GM18526 (cell line): ENCODE measurements at regions not wholly inside any gene's neighbourhood (a gene's known extent, or its start where the extent isn't known, plus 50 kb on each side); places are given as distances from the start of the nearest gene placed in this dataset.

Source experiments
- POLR2A ChIP-seq: IDR thresholded peaks from 3 replicates; pipeline ENCODE4 v1.6.1; 2011; ENCODE audit not compliant: insufficient read length; ENCODE audit errors: extremely low read depth

DNA sequence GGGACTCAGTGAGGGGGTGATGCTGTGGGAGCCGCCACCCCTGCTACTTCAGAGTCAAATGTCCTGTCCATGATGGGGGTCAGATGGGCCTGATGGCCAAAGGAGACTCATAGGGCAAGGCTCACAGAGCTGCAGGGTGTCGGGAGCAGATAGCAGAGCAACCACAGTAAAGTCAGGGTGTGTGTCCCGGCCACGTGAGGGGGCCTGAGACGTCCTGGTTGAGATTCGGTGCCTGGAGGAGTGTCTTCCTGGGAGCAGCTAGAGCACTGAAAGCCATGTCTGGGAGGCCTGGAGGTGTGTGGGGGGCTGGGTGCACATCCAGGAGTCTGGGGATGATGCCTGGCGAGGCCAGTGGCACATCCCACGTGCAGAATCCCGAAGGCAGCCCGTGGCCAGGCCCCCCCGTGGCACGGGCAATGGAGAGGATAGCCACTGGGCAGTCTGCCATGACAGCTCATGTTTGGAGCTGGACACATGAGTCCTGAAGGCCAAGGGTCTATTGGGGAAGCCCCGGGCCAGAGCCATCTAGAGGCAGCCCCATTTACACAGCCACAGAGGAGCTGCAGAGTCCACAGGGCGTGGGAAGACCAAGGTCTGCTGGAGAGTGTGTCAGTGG, 308.0 kb upstream of the SFSWAP start:
- no peak for TF ChIP-seq POLR2A

DNA sequence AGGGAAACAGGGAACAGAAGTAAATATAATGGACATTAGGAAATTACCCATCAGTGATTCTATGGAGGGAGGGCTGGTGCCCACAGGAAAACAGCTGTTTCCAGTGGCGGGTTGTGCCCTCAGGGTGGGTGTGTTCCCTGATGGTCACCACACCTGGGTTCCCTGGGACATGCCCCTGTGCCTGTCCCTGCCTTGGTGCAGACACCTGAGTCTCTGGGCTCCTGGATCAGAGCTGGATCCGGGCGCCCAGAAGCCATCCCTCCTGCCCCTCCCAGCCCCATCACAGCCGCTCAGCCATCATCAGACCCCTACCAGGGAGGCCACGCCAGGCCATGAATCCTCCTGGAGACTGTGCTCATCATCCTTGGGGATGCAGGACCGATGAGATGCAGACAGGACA, 307.2 kb upstream of the SFSWAP start:
- TF ChIP-seq POLR2A: no peak

DNA sequence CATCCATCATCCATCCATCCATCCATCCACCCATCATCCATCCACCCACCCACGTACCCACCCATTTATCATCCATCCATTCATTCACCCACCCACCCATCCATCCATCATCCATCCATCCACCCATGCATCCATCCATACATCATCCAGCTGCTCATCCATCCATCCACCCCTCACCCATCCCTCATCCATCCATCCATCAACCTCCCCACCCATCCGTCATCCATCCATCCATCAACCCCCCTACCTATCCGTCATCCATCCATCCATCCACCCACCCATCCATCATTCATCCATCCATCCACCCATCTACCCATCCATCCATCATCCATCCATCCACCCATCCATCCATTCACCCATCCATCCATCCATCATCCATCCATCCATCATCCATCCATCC, 306.2 kb upstream of the SFSWAP start:
- no peak for TF ChIP-seq POLR2A

DNA sequence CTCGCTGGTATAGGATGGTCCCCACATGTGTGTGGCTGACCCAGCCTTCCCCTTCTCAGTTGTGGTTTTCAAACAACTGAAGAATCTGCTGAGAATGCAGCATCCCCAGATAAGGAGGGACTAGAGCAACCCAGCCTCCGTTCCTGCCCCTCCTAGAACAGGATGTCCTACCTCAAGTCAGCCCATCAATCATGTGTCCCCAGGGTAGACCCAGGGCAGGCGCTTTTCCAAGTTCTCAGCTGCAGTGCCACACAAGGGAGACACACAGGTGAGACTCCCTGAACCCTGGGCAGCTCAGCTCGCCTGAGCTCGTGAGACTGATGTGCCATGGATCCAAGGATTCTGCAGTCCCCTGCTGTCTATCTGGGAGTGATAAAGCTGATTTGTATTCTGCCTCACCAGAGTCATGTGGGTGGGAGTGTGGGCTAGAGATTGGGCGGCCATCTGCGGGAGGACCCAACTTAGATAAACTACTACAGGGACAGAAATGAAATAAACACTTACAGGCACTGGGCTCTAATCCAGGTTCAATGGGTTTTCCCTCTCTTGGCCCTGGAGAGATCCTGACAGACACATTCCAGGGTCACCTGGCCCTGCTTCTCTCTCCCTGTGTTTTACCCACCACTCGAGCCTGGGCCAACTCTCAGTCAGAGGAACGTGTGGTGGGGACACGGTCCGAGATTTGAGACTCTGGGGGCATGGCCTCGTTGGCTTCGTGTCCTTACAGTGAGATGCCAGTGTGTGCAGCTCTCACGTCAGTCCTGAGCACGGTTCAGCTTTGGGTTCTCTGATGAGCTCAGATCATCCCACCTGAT, 303.5 kb upstream of the SFSWAP start:
- no peak for TF ChIP-seq POLR2A

DNA sequence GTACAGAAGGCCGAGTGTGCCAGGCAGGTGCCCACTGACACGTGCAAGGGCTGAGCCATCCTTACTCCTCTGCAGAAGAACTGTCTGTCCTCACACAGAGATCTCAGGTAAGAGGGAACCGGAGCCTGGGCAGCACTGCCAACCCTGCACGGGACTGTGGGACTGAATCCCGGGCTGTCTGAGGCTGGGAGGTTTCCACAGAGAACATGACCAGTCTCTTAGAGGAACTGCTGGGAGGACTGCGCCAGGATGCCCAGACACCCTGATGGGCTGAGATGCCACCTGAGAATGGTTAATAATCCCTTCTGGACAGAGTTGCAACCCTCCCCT, 302.9 kb upstream of the SFSWAP start:
- no peak for TF ChIP-seq POLR2A

DNA sequence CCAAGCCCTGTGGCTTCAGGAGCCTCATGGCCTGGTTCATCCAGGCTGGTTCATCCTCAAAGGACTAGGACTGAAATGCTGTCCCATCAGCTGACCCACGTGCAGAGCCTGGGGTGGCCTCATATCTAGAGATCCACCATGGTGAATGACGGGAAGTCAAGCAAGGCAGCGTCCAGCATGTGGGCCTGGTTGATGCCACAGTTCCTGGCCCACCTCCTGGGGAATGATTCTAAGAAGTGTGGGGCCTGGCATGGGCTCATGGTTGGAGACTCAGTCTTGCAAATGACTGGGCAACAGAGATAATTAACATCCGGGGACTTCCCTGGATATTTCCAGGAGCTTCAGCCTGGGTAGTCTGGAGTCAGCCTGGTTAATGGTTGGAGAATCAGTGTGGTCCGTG, 302.4 kb upstream of the SFSWAP start:
- TF ChIP-seq POLR2A: no peak

DNA sequence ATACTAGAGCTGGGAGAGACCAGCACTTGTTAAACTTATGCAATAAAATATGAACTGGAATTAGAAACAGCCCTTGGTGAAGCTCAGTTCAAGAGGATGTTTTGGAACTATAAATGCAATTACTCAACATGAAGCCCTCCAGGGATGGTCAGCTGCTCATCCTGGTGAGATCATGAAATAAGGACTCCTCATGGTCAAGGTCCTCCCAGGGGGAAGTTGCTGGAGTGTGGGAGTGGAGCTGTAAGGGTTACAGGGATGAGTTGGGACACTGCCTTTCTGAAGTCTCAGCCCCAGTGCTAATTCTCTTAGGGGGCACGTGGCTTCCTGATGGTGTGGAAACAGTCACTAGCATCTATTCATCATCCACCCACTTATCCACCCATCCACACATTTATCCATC, 301.7 kb upstream of the SFSWAP start:
- TF ChIP-seq POLR2A: no peak

DNA sequence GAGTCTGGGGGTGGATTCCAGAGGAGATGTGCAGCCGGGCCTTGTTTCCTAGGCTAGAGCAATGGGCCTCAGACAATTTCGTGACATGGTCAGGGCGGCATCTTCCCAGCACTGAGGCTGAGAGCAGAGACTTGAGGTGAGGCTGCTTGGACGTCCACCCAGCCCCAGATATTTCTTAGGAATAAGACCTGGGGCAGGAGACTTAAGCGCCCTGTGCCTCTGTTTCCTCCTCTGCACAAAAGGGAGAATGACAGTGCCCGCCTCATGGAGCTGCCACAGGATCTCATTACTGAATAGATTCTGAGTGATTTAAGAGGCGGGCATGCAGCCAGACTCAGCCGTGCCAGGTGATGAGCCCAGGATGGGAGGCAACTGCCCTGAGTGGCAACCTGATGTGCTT, 297.9 kb upstream of the SFSWAP start:
- TF ChIP-seq POLR2A: no peak

DNA sequence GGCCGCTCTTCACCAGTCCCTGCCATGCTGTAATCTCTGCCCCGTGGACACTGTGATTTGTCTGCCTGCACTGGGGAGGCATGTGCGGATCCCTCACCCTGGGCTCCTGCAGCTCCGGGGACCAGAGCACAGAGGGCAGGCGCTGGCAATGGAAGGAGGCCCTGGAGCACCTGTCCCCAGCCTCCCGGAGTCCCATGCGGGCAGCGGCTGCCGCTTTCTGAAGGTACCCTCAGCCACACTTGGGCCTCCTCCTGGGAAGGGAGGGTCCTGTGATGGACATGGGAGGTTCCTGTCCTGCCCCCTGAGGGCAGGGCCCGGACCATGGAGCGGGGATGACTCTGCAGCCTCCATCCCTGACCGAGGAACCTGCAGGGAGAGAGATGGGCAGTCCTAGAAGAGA, 297.4 kb upstream of the SFSWAP start:
- no peak for TF ChIP-seq POLR2A

DNA sequence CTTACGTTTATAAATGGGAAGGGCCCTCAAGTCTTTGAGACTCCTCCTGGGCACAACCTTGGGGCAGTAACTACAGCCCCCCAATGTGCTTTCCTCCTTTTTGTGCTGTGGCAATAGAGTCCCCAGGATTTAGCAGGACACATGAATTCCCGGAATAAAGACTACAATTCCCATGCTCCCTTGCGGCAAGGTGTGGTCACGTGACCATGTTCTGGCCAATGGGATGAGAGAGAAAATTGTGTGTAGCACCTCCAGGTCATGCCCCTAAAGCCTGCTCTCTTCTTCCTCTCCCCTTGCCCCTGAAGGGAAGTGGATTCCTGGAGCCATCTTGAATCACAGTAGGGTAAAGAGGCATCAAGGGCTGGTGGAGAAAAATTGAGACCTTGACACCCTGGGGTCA, 295.1 kb upstream of the SFSWAP start:
- no peak for TF ChIP-seq POLR2A

DNA sequence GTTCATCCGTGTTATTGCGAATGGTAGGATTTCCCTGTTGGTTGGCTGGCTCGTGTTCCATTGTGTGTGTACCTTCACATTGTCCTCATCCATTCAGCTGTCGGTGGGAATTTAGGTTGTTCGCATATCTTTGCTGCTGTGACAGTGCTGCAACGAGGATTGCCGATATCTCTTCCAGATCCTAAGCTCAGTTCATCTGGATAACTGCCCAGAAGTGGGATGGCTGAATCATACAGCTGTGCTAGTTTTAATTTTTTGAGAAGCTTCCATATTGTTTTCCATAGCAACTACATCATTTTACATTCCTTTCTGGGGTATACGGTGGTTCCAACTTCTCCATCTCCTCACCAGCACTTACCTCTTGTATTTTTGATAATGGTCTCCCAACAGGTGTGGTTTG, 292.8 kb upstream of the SFSWAP start:
- TF ChIP-seq POLR2A: no peak

DNA sequence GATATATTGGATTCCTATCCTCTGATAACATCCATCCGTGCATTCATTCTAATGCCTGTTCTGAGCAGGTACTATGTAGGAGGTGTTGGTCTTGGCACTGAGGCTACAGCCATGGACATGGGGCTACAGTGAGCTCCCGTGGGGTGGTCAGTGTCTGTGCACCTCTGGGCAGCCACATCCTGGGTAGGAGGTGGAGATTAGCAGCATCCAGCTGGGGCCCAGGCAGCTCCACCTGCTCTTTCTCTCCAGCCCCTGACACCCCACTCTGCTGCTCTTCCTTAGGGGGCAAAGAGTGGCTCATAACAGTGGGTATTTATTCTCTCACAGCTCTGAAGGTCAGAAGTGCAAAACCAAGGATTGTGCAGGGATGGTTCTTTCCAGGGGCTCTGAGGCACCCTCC, 292.0 kb upstream of the SFSWAP start:
- no peak for TF ChIP-seq POLR2A

DNA sequence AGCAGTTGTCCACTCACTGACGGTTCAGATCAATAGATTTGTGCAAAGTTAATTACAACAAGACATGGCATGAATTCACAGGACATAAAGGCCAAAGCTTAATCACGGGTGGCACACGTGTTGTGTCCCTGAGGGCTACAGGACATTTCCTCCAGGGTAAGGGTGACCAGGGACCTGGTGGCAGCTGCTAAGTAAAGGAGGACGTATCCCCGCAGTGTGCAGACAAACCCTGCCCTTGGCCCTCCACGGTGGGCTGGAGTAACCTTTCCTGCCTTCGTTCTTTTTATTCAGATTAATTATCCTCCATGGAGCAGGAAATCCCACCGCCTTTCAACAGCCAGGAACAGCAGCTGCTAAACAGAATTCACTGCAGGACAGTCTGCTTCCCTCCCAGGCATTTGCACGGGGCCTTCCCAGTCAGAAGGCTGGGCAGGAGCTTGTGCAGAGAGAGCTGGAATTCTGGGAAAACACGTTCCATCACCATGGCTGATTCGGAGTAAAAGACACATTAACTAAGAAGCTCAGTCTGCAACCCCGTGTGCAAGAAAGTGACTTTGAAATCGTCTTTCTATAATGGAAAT, 289.9 kb upstream of the SFSWAP start:
- no peak for TF ChIP-seq POLR2A

DNA sequence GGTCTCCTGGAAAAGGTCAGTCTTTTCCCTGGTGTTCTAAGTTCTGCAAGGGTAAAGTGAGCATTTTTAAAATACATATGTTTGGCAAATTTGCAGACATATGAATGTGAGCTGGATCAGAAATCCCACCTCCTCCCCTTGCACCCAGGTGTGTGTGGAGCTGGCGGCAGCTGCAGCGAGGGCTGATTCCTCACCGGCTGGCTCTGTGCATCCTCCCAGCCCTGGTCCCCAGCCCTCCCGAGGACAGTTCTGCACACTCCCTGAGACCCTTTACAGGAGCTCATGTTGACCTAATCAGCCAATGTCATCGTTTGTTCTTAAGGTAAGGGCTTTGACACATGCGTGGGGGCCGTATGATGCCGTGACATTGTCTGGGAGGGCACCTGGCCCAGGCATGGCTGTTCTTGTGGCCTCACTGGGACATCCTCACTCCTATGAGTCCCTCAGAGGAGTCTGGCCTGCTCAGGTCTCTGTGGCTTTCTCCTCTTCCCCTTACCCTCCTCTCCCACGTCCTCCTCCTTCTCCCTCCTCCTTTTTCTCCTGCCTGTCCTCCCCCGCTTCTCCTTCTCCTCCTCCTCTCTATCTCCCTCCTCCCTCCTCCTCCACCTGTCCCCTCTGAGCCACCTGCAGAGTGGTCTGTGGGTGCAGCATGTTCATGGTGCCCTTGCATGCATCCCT, 289.2 kb upstream of the SFSWAP start:
- TF ChIP-seq POLR2A: no peak

DNA sequence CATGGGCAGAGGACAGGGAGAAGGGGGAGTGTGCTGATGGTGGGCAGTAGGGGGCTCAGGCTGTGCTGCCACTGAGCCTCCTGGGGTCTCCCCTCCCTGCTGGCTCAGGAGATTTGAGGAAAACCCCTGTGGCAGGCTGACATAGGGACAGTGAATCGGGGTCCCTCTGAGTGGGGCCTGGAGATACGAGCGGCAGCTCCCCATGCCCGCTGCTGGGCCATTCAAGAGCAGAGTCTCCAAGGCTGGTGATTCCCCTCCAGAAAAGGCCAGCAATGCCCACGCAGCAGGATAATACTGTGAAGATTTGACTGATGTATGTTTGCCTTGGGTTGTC, 288.7 kb upstream of the SFSWAP start:
- no peak for TF ChIP-seq POLR2A

DNA sequence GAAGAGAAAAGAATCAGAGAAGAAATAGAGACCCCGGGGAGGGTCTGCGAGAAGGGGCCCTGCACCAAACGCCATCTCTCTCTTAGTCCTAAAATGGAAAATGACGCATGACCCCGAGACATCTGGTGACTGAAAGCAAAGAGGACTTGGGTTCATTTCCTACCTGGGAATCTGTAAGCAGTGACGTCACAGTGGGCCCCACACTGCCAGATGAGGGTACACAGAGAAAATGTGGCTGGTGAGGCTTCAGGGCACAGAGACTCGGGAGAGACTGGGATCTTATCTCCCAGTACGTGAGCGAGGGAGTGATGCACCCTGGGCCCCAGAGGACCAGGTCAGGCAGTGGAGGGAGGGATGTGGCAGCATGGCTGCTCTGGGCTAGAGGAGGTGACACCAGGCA, 288.1 kb upstream of the SFSWAP start:
- TF ChIP-seq POLR2A: no peak

DNA sequence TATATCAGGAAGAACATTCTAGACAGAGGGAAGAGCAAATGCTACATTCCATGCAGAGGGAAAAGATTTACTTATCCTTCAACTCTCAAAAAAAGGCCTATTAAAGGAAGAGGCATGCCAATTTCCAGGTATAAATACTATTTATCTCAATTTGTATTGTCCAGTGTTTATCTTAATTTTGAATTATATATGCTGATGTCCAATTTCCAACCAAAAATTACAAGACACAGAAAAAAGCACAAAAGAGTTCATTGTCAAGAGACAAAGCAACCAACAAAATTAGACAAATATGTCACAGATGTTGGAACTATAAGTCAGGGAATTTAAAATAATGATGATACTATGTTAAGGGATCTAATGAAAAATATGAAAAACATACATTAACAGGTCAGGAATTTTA, 286.6 kb upstream of the SFSWAP start:
- TF ChIP-seq POLR2A: no peak
